AG09309 (cell line): ENCODE measurements at regions not wholly inside any gene's neighbourhood (a gene's known extent, or its start where the extent isn't known, plus 50 kb on each side); places are given as distances from the start of the nearest gene placed in this dataset.

ENCODE experiments used
- DNase-seq: peaks from one replicate; pipeline ENCODE4 v3.0.0-alpha.2; 2010; ENCODE audit warnings: low read depth
- H3K4me3 ChIP-seq: 2 replicates; pipeline ENCODE4 v1.5.1; 2011; ENCODE audit warnings: mild to moderate bottlenecking, low read depth, low read length, moderate library complexity; ENCODE audit not compliant: control insufficient read depth
- TF ChIP-seq, protein P1 (sequence below): IDR thresholded peaks from 2 replicates; pipeline ENCODE4 v1.5.1; 2011; ENCODE audit warnings: mild to moderate bottlenecking, low read depth, low read length, inconsistent platforms; ENCODE audit not compliant: insufficient read depth, control insufficient read depth; ENCODE audit errors: missing control alignments

- DNase-seq = no peak
- TF ChIP-seq, protein P1, sequence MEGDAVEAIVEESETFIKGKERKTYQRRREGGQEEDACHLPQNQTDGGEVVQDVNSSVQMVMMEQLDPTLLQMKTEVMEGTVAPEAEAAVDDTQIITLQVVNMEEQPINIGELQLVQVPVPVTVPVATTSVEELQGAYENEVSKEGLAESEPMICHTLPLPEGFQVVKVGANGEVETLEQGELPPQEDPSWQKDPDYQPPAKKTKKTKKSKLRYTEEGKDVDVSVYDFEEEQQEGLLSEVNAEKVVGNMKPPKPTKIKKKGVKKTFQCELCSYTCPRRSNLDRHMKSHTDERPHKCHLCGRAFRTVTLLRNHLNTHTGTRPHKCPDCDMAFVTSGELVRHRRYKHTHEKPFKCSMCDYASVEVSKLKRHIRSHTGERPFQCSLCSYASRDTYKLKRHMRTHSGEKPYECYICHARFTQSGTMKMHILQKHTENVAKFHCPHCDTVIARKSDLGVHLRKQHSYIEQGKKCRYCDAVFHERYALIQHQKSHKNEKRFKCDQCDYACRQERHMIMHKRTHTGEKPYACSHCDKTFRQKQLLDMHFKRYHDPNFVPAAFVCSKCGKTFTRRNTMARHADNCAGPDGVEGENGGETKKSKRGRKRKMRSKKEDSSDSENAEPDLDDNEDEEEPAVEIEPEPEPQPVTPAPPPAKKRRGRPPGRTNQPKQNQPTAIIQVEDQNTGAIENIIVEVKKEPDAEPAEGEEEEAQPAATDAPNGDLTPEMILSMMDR = no peak
- no peak overlapping the region for H3K4me3 ChIP-seq
These were observed 57.3 kb upstream of the SLC66A3 start for GRCh38 chr2:11097854-11098387.

DNA sequence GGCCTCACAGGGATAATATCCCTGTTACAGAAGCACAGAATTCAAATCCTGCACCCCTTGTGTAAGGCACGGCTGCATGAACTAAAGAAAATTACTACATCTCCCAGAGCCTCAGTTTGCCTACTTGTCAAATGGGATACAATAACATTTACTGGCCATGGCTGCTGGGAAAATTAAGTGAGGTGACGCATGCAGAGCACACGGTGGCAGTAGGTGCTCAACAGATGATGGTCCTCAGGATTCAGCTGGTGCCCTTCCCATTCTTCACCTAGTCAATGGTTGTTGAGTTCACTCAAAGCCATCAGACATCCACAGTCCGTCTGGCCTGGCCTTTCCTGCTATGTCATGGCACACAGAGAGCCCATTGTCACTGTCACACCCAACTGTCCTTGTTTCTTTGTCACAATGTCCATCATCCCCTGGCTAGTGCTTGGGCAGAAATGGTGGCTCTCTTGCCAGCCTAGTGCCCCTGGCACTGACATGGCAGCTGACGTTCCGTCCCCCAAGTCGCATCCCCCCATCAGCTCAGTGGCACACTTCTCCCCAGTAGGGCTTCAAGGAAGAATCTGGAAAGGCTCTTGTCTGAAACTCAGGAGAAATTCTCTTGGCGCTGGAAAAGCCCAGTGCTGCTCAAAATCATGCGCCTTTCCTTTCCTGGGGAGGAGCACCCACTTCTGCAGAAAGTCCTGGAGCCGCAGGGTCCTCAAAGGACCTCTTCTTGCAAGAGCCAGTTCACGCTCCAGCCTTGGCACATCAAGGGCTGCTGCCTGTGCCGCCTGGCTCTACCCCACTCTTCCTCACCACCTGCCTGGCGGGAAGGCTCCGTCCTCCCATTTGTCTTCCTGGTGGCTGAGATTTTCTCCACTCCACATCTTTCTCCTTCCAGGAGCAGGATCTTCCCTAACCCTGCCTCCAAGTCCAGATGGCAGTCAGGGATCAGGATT lies 55.9 kb upstream of the SLC66A3 start:
- no peak overlapping the region for H3K4me3 ChIP-seq
- no peak for DNase-seq
- TF ChIP-seq, protein P1 = no peak

- H3K4me3 ChIP-seq = no peak overlapping the region
- no peak for DNase-seq
- TF ChIP-seq, protein P1 = no peak
These were observed 55.1 kb upstream of the SLC66A3 start for GRCh38 chr2:11100130-11100529.

DNA sequence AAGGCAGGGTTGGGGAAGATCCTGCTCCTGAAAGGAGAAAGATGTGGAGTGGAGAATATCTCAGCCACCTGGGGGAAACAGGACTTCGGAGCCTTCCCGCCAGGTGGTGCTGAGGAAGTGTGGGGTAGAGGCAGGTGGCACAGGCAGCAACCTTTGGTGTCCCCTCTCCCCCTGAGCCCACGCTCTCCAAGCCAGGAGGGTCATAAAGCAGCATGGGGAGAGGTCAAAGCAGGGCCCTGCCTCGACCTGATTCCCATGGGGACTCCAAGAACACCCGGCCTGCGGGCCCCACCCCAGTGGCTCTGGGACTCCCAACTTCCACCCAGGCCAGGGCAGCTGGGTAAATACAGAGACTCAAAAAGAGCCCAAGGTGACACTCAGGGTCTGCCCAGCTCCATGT lies 54.3 kb upstream of the SLC66A3 start:
- no peak for DNase-seq
- TF ChIP-seq, protein P1 = no peak
- H3K4me3 ChIP-seq = no peak overlapping the region

DNA sequence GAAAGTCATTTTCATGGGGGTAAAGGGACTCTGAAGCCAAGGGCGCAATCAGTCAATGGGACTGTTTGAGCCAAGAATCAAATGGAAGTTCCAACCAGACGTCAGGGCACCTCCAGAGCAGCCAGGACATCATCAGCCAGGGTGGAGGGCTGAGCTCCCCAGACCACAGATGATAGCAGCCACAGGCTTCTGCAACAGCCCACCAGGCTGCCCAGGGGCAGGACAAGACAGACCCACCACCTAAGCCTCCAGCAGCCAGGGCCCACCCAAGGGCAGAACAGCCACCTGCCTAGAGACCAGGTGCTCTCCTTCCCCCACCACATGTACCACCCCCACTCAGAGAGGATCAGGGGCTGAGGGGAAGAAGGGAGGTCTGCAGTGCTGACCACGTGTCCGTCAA lies 53.8 kb upstream of the SLC66A3 start:
- TF ChIP-seq, protein P1 = no peak
- no peak overlapping the region for H3K4me3 ChIP-seq
- no peak for DNase-seq

- H3K4me3 ChIP-seq = no peak overlapping the region
- DNase-seq = no peak
- TF ChIP-seq, protein P1 = no peak
These were observed 52.8 kb upstream of the SLC66A3 start for GRCh38 chr2:11102466-11102865.
